Right atrium auricular region (tissue), 2 donors: ENCODE measurements at regions not wholly inside any gene's neighbourhood (a gene's known extent, or its start where the extent isn't known, plus 50 kb on each side); places are given as distances from the start of the nearest gene placed in this dataset.

ENCODE experiments used
- DNase-seq: peaks from one replicate; pipeline ENCODE4 v3.0.0-alpha.2; 2019; ENCODE audit warnings: low spot score
- H3K27ac ChIP-seq, 2 donors: fragments of 200-600 bp; sonication (generic); 1 replicate in 1 of 2; 2 replicates in 1 of 2; pipeline ENCODE4 v1.5.1; 2016 to 2019
- H3K27me3 ChIP-seq, 2 donors: fragments of 200-600 bp; sonication (generic); one replicate each; pipeline versions ENCODE4 v1.5.1 to v1.6.0; 2017 to 2019
- H3K36me3 ChIP-seq: fragments of 200-600 bp; sonication (generic); one replicate; pipeline ENCODE4 v1.5.1; 2016
- H3K4me1 ChIP-seq, 2 donors: fragments of 200-600 bp; sonication (generic); one replicate each; pipeline versions ENCODE4 v1.5.1 to v1.6.0; 2017 to 2019
- H3K4me3 ChIP-seq, 2 donors: fragments of 200-600 bp; sonication (generic); 1 replicate in 1 of 2; 2 replicates in 1 of 2; pipeline ENCODE4 v1.5.1; 2017 to 2019; ENCODE audit warnings: mild to moderate bottlenecking in 1 of 2, moderate library complexity in 1 of 2
- H3K9me3 ChIP-seq, 2 donors: fragments of 200-600 bp; sonication (generic); one replicate each; pipeline ENCODE4 v1.5.1; 2019
- CTCF ChIP-seq, 2 donors: fragments of 200-600 bp; sonication (generic); IDR thresholded peaks; one replicate each; pipeline ENCODE4 v1.5.1; 2019; ENCODE audit warnings: antibody characterized with exemption in 2 of 2

- peaks cover 0 to 27% of the 10 kb centered on the region in 2 donors for H3K4me1 ChIP-seq
- H3K27ac ChIP-seq, result no peak overlapping the region
- DNase-seq, result no peak
- H3K4me3 ChIP-seq, result no peak overlapping the region
- H3K9me3 ChIP-seq, result peaks cover 0 to 4% of the 10 kb centered on the region in 2 donors
- no peaks in the 10 kb centered on the region for H3K27me3 ChIP-seq
- TF ChIP-seq CTCF (IDR thresholded peaks at IDR 0.05), result no peak
- no peaks in the 10 kb centered on the region for H3K36me3 ChIP-seq
Measured at GRCh38 chrX:10021461-10022272, 54.5 kb downstream of the CLDN34 start.

DNA sequence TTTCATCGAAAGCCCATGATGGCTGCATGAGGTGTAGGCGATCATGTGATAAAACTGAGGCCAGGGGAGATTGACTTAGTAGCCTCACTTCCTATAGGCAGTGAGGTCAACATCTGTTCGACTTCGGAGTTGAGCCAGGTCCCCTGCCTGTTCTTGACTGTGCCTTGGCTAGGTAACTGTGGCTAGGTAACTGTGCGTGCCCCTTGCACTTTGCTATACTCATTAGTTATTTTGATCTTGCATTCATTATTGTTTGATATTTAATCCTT lies 55.0 kb downstream of the CLDN34 start:
- Histone ChIP-seq H3K9me3 (peaks cover 0 to 4% of the 10 kb centered on the region in 2 donors), H3K27me3 (no peaks in the 10 kb centered on the region), H3K4me3 (no peak overlapping the region), H3K36me3 (no peaks in the 10 kb centered on the region), H3K27ac (no peak overlapping the region), H3K4me1 (peaks cover 0 to 22% of the 10 kb centered on the region in 2 donors)
- no peak for DNase-seq
- no peak for TF ChIP-seq CTCF (IDR thresholded peaks at IDR 0.05)

- Histone ChIP-seq H3K27me3 (no peaks in the 10 kb centered on the region), H3K4me3 (no peak overlapping the region), H3K27ac (no peak overlapping the region), H3K4me1 (peaks cover 0 to 17% of the 10 kb centered on the region in 2 donors), H3K9me3 (peaks cover 0 to 4% of the 10 kb centered on the region in 2 donors), H3K36me3 (no peaks in the 10 kb centered on the region)
- no peak for TF ChIP-seq CTCF (IDR thresholded peaks at IDR 0.05)
- peak; percentile 63 for DNase-seq
Measured at GRCh38 chrX:10022580-10023245, 55.6 kb downstream of the CLDN34 start.

DNA sequence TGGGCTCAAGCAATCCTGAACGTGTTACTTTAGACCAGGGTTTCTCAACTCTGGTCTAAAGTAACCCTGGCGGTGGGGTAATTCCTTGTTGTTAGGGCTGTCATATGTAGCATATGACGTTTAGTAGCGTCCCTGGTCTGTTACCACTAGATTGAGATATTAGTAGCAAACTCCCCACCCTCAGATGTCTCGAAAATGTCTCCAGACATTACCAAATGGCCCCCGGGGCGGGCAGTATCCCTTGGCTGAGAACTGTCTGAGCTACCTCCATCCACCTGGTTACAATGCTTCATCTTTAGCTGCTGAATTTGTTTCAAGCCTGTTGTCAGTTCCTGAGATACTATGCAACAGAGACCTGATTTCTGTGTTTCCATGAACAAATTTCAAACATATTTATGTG lies 56.7 kb downstream of the CLDN34 start:
- H3K27me3 ChIP-seq, result no peaks in the 10 kb centered on the region
- H3K27ac ChIP-seq, result no peak overlapping the region
- no peaks in the 10 kb centered on the region for H3K36me3 ChIP-seq
- H3K4me3 ChIP-seq, result no peak overlapping the region
- DNase-seq, result no peak
- peaks cover 0 to 4% of the 10 kb centered on the region in 2 donors for H3K9me3 ChIP-seq
- TF ChIP-seq CTCF (IDR thresholded peaks at IDR 0.05), result no peak
- peaks cover 0 to 14% of the 10 kb centered on the region in 2 donors for H3K4me1 ChIP-seq

DNA sequence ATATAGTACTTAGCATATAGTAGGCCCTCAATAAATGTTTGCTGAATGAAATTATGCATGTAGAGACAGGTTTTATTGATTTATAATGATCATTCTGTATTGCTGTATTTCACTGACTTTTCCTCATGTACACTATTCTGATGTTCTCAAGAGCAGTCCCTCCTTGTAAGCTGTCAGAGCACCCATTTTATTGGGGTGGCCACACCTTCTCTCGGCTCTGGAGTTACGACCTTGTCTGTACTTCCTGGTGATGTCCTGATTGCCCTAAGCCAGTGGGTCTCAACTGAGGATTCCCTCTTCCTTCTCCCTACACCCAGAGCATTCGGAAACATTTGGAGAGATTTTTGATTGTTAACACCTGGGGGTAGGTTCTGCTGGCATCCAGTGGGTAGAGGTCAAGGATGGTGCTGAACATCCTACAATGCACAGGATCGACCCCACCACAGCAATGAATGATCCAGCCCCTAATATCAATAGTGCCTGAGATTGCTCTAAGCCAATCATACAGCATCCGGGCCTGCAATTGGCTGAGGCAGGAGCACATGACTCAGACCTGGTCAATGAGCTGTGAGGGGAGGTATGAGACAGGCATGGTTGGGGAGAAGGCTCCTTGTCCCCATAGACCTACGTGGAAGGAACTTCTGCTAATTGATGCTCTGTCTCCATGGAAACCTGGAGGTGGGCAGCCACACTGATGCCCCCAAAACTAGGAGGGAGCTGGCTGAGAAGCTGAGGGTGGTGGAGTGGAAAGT lies 58.8 kb downstream of the CLDN34 start:
- no peak for TF ChIP-seq CTCF (IDR thresholded peaks at IDR 0.05)
- H3K4me1 ChIP-seq, result peaks cover 0 to 14% of the 10 kb centered on the region in 2 donors
- H3K27ac ChIP-seq, result no peak overlapping the region
- H3K9me3 ChIP-seq, result peaks cover 0 to 4% of the 10 kb centered on the region in 2 donors
- H3K27me3 ChIP-seq, result no peaks in the 10 kb centered on the region
- no peak overlapping the region for H3K4me3 ChIP-seq
- H3K36me3 ChIP-seq, result no peaks in the 10 kb centered on the region
- DNase-seq, result no peak
